ENCODE measurements at regions not wholly inside any gene's neighbourhood (a gene's known extent, or its start where the extent isn't known, plus 50 kb on each side); places are given as distances from the start of the nearest gene placed in this dataset.

GRCh38 chr18:24790347-24790746 lies 329.9 kb downstream of the HRH4 start:
- TF ChIP-seq CTCF (IDR thresholded peaks at IDR 0.05): no peak
- ATAC-seq (ENCODE audit: low FRiP score) (no peak), DNase-seq (ENCODE audit: low spot score) (no peak)

- DNase-seq (ENCODE audit: low spot score) (no peak), ATAC-seq (ENCODE audit: low FRiP score) (no peak)
- no peak for TF ChIP-seq CTCF (IDR thresholded peaks at IDR 0.05)
These were observed 331.5 kb downstream of the HRH4 start for GRCh38 chr18:24791751-24792545.

GRCh38 chr18:24793742-24794141 lies 333.3 kb downstream of the HRH4 start:
- DNase-seq (ENCODE audit: low spot score) (no peak), ATAC-seq (ENCODE audit: low FRiP score) (no peak)
- TF ChIP-seq CTCF (IDR thresholded peaks at IDR 0.05): no peak

GRCh38 chr18:24795129-24795528 lies 334.7 kb downstream of the HRH4 start:
- ATAC-seq (ENCODE audit: low FRiP score): no peak
- no peak for TF ChIP-seq CTCF (IDR thresholded peaks at IDR 0.05)
- DNase-seq (ENCODE audit: low spot score): no peak

GRCh38 chr18:24797981-24798380 lies 337.5 kb downstream of the HRH4 start:
- TF ChIP-seq CTCF (IDR thresholded peaks at IDR 0.05): no peak
- ATAC-seq (ENCODE audit: low FRiP score) (no peak), DNase-seq (ENCODE audit: low spot score) (no peak)

GRCh38 chr18:24799176-24799575 lies 338.7 kb downstream of the HRH4 start:
- DNase-seq (ENCODE audit: low spot score) (no peak), ATAC-seq (ENCODE audit: low FRiP score) (no peak)
- TF ChIP-seq CTCF (IDR thresholded peaks at IDR 0.05): no peak

- ATAC-seq (ENCODE audit: low FRiP score): no peak
- no peak for TF ChIP-seq CTCF (IDR thresholded peaks at IDR 0.05)
- DNase-seq (ENCODE audit: low spot score): no peak
These were observed 339.3 kb downstream of the HRH4 start for GRCh38 chr18:24799720-24800119.
